ENCODE measurements at regions not wholly inside any gene's neighbourhood (a gene's known extent, or its start where the extent isn't known, plus 50 kb on each side); places are given as distances from the start of the nearest gene placed in this dataset.

GRCh38 chr3:174398761-174399160 is 460.4 kb upstream of the NAALADL2 start:
- ChIA-PET CTCF (interaction anchor here (0.6 kb wide), 2 partner anchors 11 to 412 kb away, joined by 3 read pairs; no protein-coding TSS in a partner anchor), POLR2A (ENCODE audit: unreplicated experiment) (no interaction called here)
- no peak overlapping the region for H3K27ac ChIP-seq (ENCODE audit: low read length)
- H3K9me2 ChIP-seq (replicated peaks; ENCODE audit: low read length): no peaks in the 10 kb centered on the region
- intact Hi-C loops (cut with micrococcal nuclease): loop anchor here (2.0 to 5.0 kb wide), 3 partner anchors 222 to 864 kb away; no protein-coding TSS in a partner anchor
- TF ChIP-seq CTCF (conservative IDR thresholded peaks at IDR 0.05; ENCODE audit: low read depth, low read length) (no peak), EZH2phosphoT487 (IDR thresholded peaks at IDR 0.05; ENCODE audit: borderline replicate concordance, low read length) (no peak), EZH2 (IDR thresholded peaks at IDR 0.05; ENCODE audit: low read length, unreplicated experiment) (no peak)
- H3K27me3 ChIP-seq (ENCODE audit: low read length): no peaks in the 10 kb centered on the region
- H3F3A ChIP-seq (ENCODE audit: low read length, unreplicated experiment): no peaks in the 10 kb centered on the region
- H3K36me3 ChIP-seq (ENCODE audit: low read depth, low read length): no peaks in the 10 kb centered on the region
- no peak overlapping the region for H3K9ac ChIP-seq (ENCODE audit: low read length)
- BruUV-seq (replicated peaks): no TSS peak
- no peak overlapping the region for H3K4me3 ChIP-seq (ENCODE audit: low read length)
- ATAC-seq: no peak
- no peaks in the 10 kb centered on the region for H3K4me1 ChIP-seq (ENCODE audit: insufficient read depth, low read length)
- no peak overlapping the region for H2AFZ ChIP-seq (ENCODE audit: low read length)
- no peak overlapping the region for H3K4me2 ChIP-seq (ENCODE audit: low read length)
- H4K20me1 ChIP-seq (ENCODE audit: low read length): no peaks in the 10 kb centered on the region
- no peak for DNase-seq
- H3K9me3 ChIP-seq (ENCODE audit: low read length): no peaks in the 10 kb centered on the region
- H3K79me2 ChIP-seq (ENCODE audit: low read length): no peaks in the 10 kb centered on the region

- CTCF ChIA-PET: no interaction called here
- intact Hi-C loops (cut with micrococcal nuclease): no loop called here
- no peaks in the 10 kb centered on the region for H4K20me1 ChIP-seq (ENCODE audit: low read length)
- no peaks in the 10 kb centered on the region for H3K79me2 ChIP-seq (ENCODE audit: low read length)
- no peak for TF ChIP-seq EZH2phosphoT487 (IDR thresholded peaks at IDR 0.05; ENCODE audit: borderline replicate concordance, low read length)
- no peak for TF ChIP-seq EZH2 (IDR thresholded peaks at IDR 0.05; ENCODE audit: low read length, unreplicated experiment)
- TF ChIP-seq CTCF (conservative IDR thresholded peaks at IDR 0.05; ENCODE audit: low read depth, low read length): no peak
- H3K27me3 ChIP-seq (ENCODE audit: low read length): no peaks in the 10 kb centered on the region
- H3K4me3 ChIP-seq (ENCODE audit: low read length): no peak overlapping the region
- H2AFZ ChIP-seq (ENCODE audit: low read length): no peak overlapping the region
- H3F3A ChIP-seq (ENCODE audit: low read length, unreplicated experiment): no peaks in the 10 kb centered on the region
- POLR2A ChIA-PET (ENCODE audit: unreplicated experiment): no interaction called here
- no peaks in the 10 kb centered on the region for H3K9me3 ChIP-seq (ENCODE audit: low read length)
- H3K9me2 ChIP-seq (replicated peaks; ENCODE audit: low read length): no peaks in the 10 kb centered on the region
- H3K4me1 ChIP-seq (ENCODE audit: insufficient read depth, low read length): peaks cover 9% of the 10 kb centered on the region
- no peak overlapping the region for H3K9ac ChIP-seq (ENCODE audit: low read length)
- H3K4me2 ChIP-seq (ENCODE audit: low read length): no peak overlapping the region
- DNase-seq: no peak
- ATAC-seq: no peak
- no peak overlapping the region for H3K27ac ChIP-seq (ENCODE audit: low read length)
- no TSS peak for BruUV-seq (replicated peaks)
- no peaks in the 10 kb centered on the region for H3K36me3 ChIP-seq (ENCODE audit: low read depth, low read length)
Measured at GRCh38 chr3:174403831-174404230, 455.3 kb upstream of the NAALADL2 start.

GRCh38 chr3:174408310-174408709 is 450.8 kb upstream of the NAALADL2 start:
- Histone ChIP-seq H3K9ac (ENCODE audit: low read length) (no peak overlapping the region), H3K27ac (ENCODE audit: low read length) (no peak overlapping the region), H3K36me3 (ENCODE audit: low read depth, low read length) (no peaks in the 10 kb centered on the region), H3K4me2 (ENCODE audit: low read length) (0 out of 2 replicates have a peak overlapping the region, but pooled peaks have one; percentile 4), H3K79me2 (ENCODE audit: low read length) (no peaks in the 10 kb centered on the region), H4K20me1 (ENCODE audit: low read length) (no peaks in the 10 kb centered on the region), H3F3A (ENCODE audit: low read length, unreplicated experiment) (no peaks in the 10 kb centered on the region), H3K9me2 (replicated peaks; ENCODE audit: low read length) (0 out of 2 replicates have a peak, but pooled peaks cover 4% of the 10 kb centered on the region), H3K9me3 (ENCODE audit: low read length) (no peaks in the 10 kb centered on the region), H3K4me3 (ENCODE audit: low read length) (no peak overlapping the region), H2AFZ (ENCODE audit: low read length) (no peak overlapping the region), H3K27me3 (ENCODE audit: low read length) (no peaks in the 10 kb centered on the region), H3K4me1 (ENCODE audit: insufficient read depth, low read length) (peaks cover 25% of the 10 kb centered on the region)
- intact Hi-C loops (cut with micrococcal nuclease): loop anchor here (5.0 kb wide), 1 partner anchor 739 kb away; no protein-coding TSS in a partner anchor
- TF ChIP-seq EZH2phosphoT487 (IDR thresholded peaks at IDR 0.05; ENCODE audit: borderline replicate concordance, low read length) (no peak), EZH2 (IDR thresholded peaks at IDR 0.05; ENCODE audit: low read length, unreplicated experiment) (no peak), CTCF (conservative IDR thresholded peaks at IDR 0.05; ENCODE audit: low read depth, low read length) (no peak)
- ATAC-seq (peak; percentile 87), DNase-seq (peak; percentile 77)
- POLR2A ChIA-PET (ENCODE audit: unreplicated experiment): interaction anchor here (0.5 kb wide), 1 partner anchor 29 kb away, joined by 3 read pairs; no protein-coding TSS in a partner anchor
- no TSS peak for BruUV-seq (replicated peaks)
- CTCF ChIA-PET: interaction anchor here (0.6 kb wide), 2 partner anchors 47 to 529 kb away, joined by 3 to 4 read pairs; no protein-coding TSS in a partner anchor
